ENCODE measurements at regions not wholly inside any gene's neighbourhood (a gene's known extent, or its start where the extent isn't known, plus 50 kb on each side); places are given as distances from the start of the nearest gene placed in this dataset.

- TF ChIP-seq CTCF (IDR thresholded peaks at IDR 0.05) = no peak
- no peak for TF ChIP-seq EZH2 (IDR thresholded peaks at IDR 0.05; ENCODE audit: borderline replicate concordance, insufficient read depth, low read depth, low read length, poor library complexity, severe bottlenecking)
These were observed 133.5 kb upstream of the B3GAT1 start for GRCh38 chr11:134545521-134545920.
